Fibroblast of peridontal ligament (primary cell): ENCODE measurements at regions not wholly inside any gene's neighbourhood (a gene's known extent, or its start where the extent isn't known, plus 50 kb on each side); places are given as distances from the start of the nearest gene placed in this dataset.

Source experiments
- DNase-seq: peaks from one replicate; pipeline ENCODE4 v3.0.0-alpha.2; 2010; ENCODE audit errors: extremely low read depth

DNA sequence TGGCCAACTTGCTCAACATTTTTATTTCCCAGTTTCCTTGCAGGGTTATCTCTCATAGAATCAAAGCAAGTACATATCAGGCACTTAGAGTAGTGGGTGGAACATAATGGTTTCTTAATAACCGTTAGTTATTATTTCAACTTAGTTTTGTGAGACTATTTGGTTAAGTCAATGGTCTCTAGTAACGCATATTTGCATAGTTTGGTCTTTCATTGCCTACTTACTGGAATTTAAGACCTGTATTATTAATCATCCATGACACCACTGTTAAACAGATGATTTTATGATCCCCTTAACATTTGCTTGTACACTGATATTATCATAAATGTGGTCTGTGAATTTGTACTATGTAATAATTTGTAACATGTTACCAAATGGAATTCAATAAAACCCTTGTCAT, 70.9 kb upstream of the SMIM31 start:
- DNase-seq = no peak

DNA sequence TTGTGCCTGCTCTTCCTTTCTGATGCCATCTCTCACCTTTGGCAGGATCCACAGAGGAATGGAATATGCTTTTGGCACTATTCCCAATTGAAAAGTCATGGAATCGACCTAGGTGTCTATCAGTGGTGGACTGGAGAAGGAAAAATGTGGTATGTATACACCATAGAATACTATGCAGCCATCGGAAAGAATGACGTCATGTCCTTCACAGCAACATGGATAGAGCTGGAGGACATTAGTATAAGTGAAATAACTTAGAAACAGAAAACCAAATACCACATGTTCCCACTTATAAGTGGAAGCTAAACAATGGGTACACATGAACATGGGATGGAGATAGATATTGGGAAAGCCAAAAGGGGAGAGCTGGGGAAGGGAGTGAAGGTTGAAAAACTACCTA, 58.3 kb upstream of the SMIM31 start:
- DNase-seq = no peak

DNA sequence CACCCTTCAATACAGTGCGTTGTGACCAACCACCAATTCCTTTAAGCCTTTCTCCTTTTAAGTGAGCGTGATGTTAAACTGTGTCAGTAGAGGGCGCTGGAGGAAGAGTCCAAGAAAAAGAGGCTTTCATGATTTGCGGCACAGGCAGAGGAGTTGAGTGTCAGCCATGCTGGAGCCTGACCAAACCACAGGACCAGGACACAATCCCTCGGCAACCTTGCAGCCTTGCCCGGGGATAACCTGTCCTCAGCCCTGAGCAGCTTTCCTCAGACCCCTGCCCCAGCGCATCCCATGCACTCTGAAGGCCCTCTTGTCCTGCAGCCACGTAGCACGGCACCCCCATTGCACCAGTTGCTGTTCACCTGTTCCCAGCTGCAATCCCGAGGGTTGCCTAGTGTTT, 53.5 kb upstream of the SMIM31 start:
- no peak for DNase-seq

DNA sequence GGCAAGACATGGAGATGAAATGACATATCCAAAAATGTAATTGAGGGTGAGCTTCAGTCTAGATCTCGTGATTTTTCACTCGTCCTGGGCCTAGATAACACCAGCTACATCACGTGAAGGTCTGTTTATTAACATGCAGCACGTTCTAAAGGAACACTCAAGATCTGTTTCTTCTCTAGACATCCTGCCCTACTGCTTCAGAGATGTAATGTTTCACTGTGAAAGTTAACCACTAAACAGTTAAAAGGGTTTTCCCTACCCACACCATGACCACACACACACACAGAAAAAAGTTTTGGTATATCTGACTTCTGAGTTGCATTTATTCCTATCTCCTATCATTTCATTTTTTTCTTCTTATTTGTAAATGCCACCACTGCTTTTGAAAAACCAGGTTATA, 52.3 kb upstream of the SMIM31 start:
- DNase-seq = no peak
